Stomach (tissue), 8 donors: ENCODE measurements at regions not wholly inside any gene's neighbourhood (a gene's known extent, or its start where the extent isn't known, plus 50 kb on each side); places are given as distances from the start of the nearest gene placed in this dataset.

ENCODE experiments used
- DNase-seq, 2 donors: peaks; one replicate each; pipeline versions ENCODE4 v3.0.0 to v3.0.0-alpha.2; 2013 to 2019
- H3K27ac ChIP-seq, 5 donors: fragments of 200-600 bp in 4 of 5; sonication (generic) in 4 of 5; one replicate each; pipeline ENCODE4 v1.5.1; 2013 to 2019; ENCODE audit warnings: mild to moderate bottlenecking in 1 of 5, moderate library complexity in 1 of 5
- H3K27me3 ChIP-seq, 3 donors: fragments of 200-600 bp; sonication (generic); one replicate each; pipeline ENCODE4 v1.5.1; 2017 to 2019; ENCODE audit warnings: mixed run types in 1 of 3
- H3K36me3 ChIP-seq, 4 donors: fragments of 200-600 bp; sonication (generic); 1 replicate in 3 of 4; 2 replicates in 1 of 4; pipeline ENCODE4 v1.5.1; 2016 to 2019
- H3K4me1 ChIP-seq, 4 donors: fragments of 200-600 bp; sonication (generic); one replicate each; pipeline ENCODE4 v1.5.1; 2016 to 2019
- H3K4me3 ChIP-seq, 4 donors: fragments of 200-600 bp; sonication (generic) in 3 of 4; one replicate each; pipeline ENCODE4 v1.5.1; 2016 to 2019; ENCODE audit warnings: mild to moderate bottlenecking in 1 of 4
- H3K9me3 ChIP-seq, 4 donors: fragments of 200-600 bp; sonication (generic); one replicate each; pipeline ENCODE4 v1.5.1; 2016 to 2019
- CTCF ChIP-seq, 7 experiments: fragments of 450-650 bp in 4 of 7; fragments of 200-600 bp in 3 of 7; sonication (generic) in 3 of 7; IDR thresholded peaks; one replicate each; pipeline ENCODE4 v1.5.1; 2016 to 2019; ENCODE audit warnings: antibody characterized with exemption in 7 of 7, control low read depth in 2 of 7, mild to moderate bottlenecking in 1 of 7
- EP300 ChIP-seq: sonication (generic); formaldehyde crosslinking; IDR thresholded peaks from one replicate; pipeline ENCODE4 v1.6.1; 2017; ENCODE audit warnings: antibody characterized with exemption
- POLR2A ChIP-seq, 4 donors: fragments of 450-650 bp; IDR thresholded peaks; one replicate each; pipeline ENCODE4 v1.6.1; 2016; ENCODE audit warnings: antibody characterized with exemption in 4 of 4, control low read depth in 2 of 4, mild to moderate bottlenecking in 1 of 4, moderate library complexity in 1 of 4
- POLR2AphosphoS5 ChIP-seq, 3 donors: sonication (generic); formaldehyde crosslinking; IDR thresholded peaks; one replicate each; pipeline ENCODE4 v1.6.1; 2016; ENCODE audit warnings: antibody characterized with exemption in 3 of 3
- WGBS, 5 donors: extraction: QIAGEN DNeasy Blood & Tissue Kit in 3 of 5; methylation state at CpG; one replicate each; pipeline versions ENCODE4 v1.1.5 to v1.1.7; 2013 to 2018; 5-methylcytosine and 5-hydroxymethylcytosine counted together
- intact Hi-C: fragments of 100-400 bp; cut with DNase I; formaldehyde crosslinking; loops from one replicate; pipeline ENCODE4 v1.15.1; 2023; ENCODE audit warnings: low total_unique reads
- donor health status: healthy with polysubstance abuse.
- donor health status: Bipolar disorder and iron deficiency.
- donor health status: healthy.

GRCh38 chr3:163692494-163692893, 1385.8 kb downstream of the SI start:
- Histone ChIP-seq H3K27ac (no peak overlapping the region), H3K36me3 (no peaks in the 10 kb centered on the region), H3K4me3 (no peak overlapping the region), H3K9me3 (peaks cover 0 to 14% (median 9%) of the 10 kb centered on the region in 4 donors), H3K27me3 (no peaks in the 10 kb centered on the region), H3K4me1 (no peaks in the 10 kb centered on the region)
- no peak for DNase-seq
- no peak for TF ChIP-seq POLR2A (IDR thresholded peaks at IDR 0.05)
- no peak for TF ChIP-seq EP300
- no peak for TF ChIP-seq POLR2AphosphoS5 (IDR thresholded peaks at IDR 0.05)
- TF ChIP-seq CTCF (IDR thresholded peaks at IDR 0.05), result no peak
- intact Hi-C loops, result no loop called here
- WGBS, 5 donors, result 71 to 76% (median 75%) methylated on average over 1 of the region's 1 CpG

- no peaks in the 10 kb centered on the region for H3K36me3 ChIP-seq
- H3K4me3 ChIP-seq, result no peak overlapping the region
- 45 to 56% (median 49%) methylated on average over 2 of the region's 2 CpGs for WGBS, 5 donors
- no peak for TF ChIP-seq POLR2A (IDR thresholded peaks at IDR 0.05)
- H3K4me1 ChIP-seq, result no peaks in the 10 kb centered on the region
- H3K27ac ChIP-seq, result no peak overlapping the region
- no peak for DNase-seq
- intact Hi-C loops, result no loop called here
- H3K27me3 ChIP-seq, result no peaks in the 10 kb centered on the region
- peaks cover 0 to 13% (median 9%) of the 10 kb centered on the region in 4 donors for H3K9me3 ChIP-seq
Measured at GRCh38 chr3:163684651-163685050, 1393.6 kb downstream of the SI start.

GRCh38 chr3:163672954-163673353, 1405.3 kb downstream of the SI start:
- no peak for DNase-seq
- Histone ChIP-seq H3K4me3 (no peak overlapping the region), H3K4me1 (no peaks in the 10 kb centered on the region), H3K27ac (no peak overlapping the region), H3K9me3 (peaks cover 0 to 13% (median 3%) of the 10 kb centered on the region in 4 donors), H3K27me3 (no peaks in the 10 kb centered on the region), H3K36me3 (no peaks in the 10 kb centered on the region)
- TF ChIP-seq EP300, result no peak
- no peak for TF ChIP-seq CTCF (IDR thresholded peaks at IDR 0.05)
- TF ChIP-seq POLR2A (IDR thresholded peaks at IDR 0.05), result no peak
- TF ChIP-seq POLR2AphosphoS5 (IDR thresholded peaks at IDR 0.05), result no peak
- intact Hi-C loops, result no loop called here

GRCh38 chr3:163671201-163671600, 1407.1 kb downstream of the SI start:
- Histone ChIP-seq H3K27me3 (no peaks in the 10 kb centered on the region), H3K36me3 (no peaks in the 10 kb centered on the region), H3K4me1 (no peaks in the 10 kb centered on the region), H3K9me3 (peaks cover 0 to 13% (median 3%) of the 10 kb centered on the region in 4 donors), H3K27ac (no peak overlapping the region), H3K4me3 (no peak overlapping the region)
- 80 to 98% (median 92%) methylated on average over 3 of the region's 3 CpGs for WGBS, 5 donors
- intact Hi-C loops, result no loop called here
- DNase-seq, result no peak
- no peak for TF ChIP-seq EP300
- no peak for TF ChIP-seq POLR2A (IDR thresholded peaks at IDR 0.05)
- no peak for TF ChIP-seq POLR2AphosphoS5 (IDR thresholded peaks at IDR 0.05)
- TF ChIP-seq CTCF (IDR thresholded peaks at IDR 0.05), result no peak

- Histone ChIP-seq H3K27me3 (no peaks in the 10 kb centered on the region), H3K27ac (no peak overlapping the region), H3K9me3 (peaks cover 0 to 7% (median 0%) of the 10 kb centered on the region in 4 donors), H3K4me1 (no peaks in the 10 kb centered on the region), H3K36me3 (no peaks in the 10 kb centered on the region), H3K4me3 (no peak overlapping the region)
- WGBS, 5 donors, result 80 to 93% (median 89%) methylated on average over 2 of the region's 2 CpGs
- no peak for DNase-seq
- intact Hi-C loops, result no loop called here
- TF ChIP-seq POLR2A (IDR thresholded peaks at IDR 0.05) (no peak), CTCF (IDR thresholded peaks at IDR 0.05) (no peak), EP300 (no peak), POLR2AphosphoS5 (IDR thresholded peaks at IDR 0.05) (no peak)
Measured at GRCh38 chr3:163664466-163664865, 1413.8 kb downstream of the SI start.
